Esophagus (tissue), 2 donors: ENCODE measurements at regions not wholly inside any gene's neighbourhood (a gene's known extent, or its start where the extent isn't known, plus 50 kb on each side); places are given as distances from the start of the nearest gene placed in this dataset.

Source experiments
- H3K27ac ChIP-seq, 2 donors: one replicate each; pipeline ENCODE4 v1.5.1; 2013; ENCODE audit warnings: low read depth in 2 of 2, mild to moderate bottlenecking in 2 of 2, inconsistent platforms in 1 of 2, low read length in 1 of 2, moderate library complexity in 1 of 2
- H3K27me3 ChIP-seq, 2 donors: one replicate each; pipeline ENCODE4 v1.6.1; 2013; ENCODE audit warnings: low read length in 2 of 2, control low read depth in 1 of 2, mild to moderate bottlenecking in 1 of 2; ENCODE audit not compliant: insufficient read depth in 2 of 2, control insufficient read depth in 1 of 2
- H3K36me3 ChIP-seq, 2 donors: one replicate each; pipeline ENCODE4 v1.6.1; 2013; ENCODE audit warnings: low read length in 1 of 2; ENCODE audit not compliant: control insufficient read depth in 2 of 2, insufficient read depth in 2 of 2
- H3K4me1 ChIP-seq, 2 donors: one replicate each; pipeline ENCODE4 v1.6.1; 2013; ENCODE audit warnings: low read length in 1 of 2; ENCODE audit not compliant: control insufficient read depth in 2 of 2, insufficient read depth in 2 of 2
- H3K4me3 ChIP-seq, 2 donors: one replicate each; pipeline ENCODE4 v1.5.1; 2013; ENCODE audit warnings: low read length in 2 of 2, mild to moderate bottlenecking in 2 of 2, low read depth in 1 of 2, moderate library complexity in 1 of 2
- H3K9me3 ChIP-seq, 2 donors: one replicate each; pipeline ENCODE4 v1.6.1; 2013; ENCODE audit warnings: mild to moderate bottlenecking in 2 of 2, low read depth in 1 of 2, low read length in 1 of 2, moderate library complexity in 1 of 2; ENCODE audit not compliant: control insufficient read depth in 2 of 2, insufficient read depth in 1 of 2
- WGBS, 2 donors: extraction: QIAGEN DNeasy Blood & Tissue Kit; methylation state at CpG; one replicate each; pipeline ENCODE4 v1.1.7; 2013; 5-methylcytosine and 5-hydroxymethylcytosine counted together
- donor health status: healthy with polysubstance abuse.
- donor health status: Bipolar disorder and iron deficiency.

- no peaks in the 10 kb centered on the region for H3K27me3 ChIP-seq
- H3K36me3 ChIP-seq, result no peaks in the 10 kb centered on the region
- H3K4me3 ChIP-seq, result no peak overlapping the region
- WGBS, 2 donors, result 85 to 90% methylated on average over 2 of the region's 2 CpGs
- H3K4me1 ChIP-seq, result no peaks in the 10 kb centered on the region
- no peaks in the 10 kb centered on the region for H3K9me3 ChIP-seq
- no peak overlapping the region for H3K27ac ChIP-seq
Observed at GRCh38 chr6:141593311-141593710, 539.4 kb upstream of the GJE1 start.

- Histone ChIP-seq H3K4me3 (no peak overlapping the region), H3K27me3 (no peaks in the 10 kb centered on the region), H3K36me3 (no peaks in the 10 kb centered on the region), H3K9me3 (no peaks in the 10 kb centered on the region), H3K27ac (no peak overlapping the region), H3K4me1 (no peaks in the 10 kb centered on the region)
- WGBS, 2 donors, result 65 to 69% methylated on average over 4 of the region's 4 CpGs
Observed at GRCh38 chr6:141587482-141588266, 545.1 kb upstream of the GJE1 start.

GRCh38 chr6:141580988-141581552 lies 551.7 kb upstream of the GJE1 start:
- H3K4me3 ChIP-seq, result no peak overlapping the region
- H3K27ac ChIP-seq, result no peak overlapping the region
- no peaks in the 10 kb centered on the region for H3K27me3 ChIP-seq
- H3K9me3 ChIP-seq, result no peaks in the 10 kb centered on the region
- WGBS, 2 donors, result 94 to 95% methylated on average over 2 of the region's 2 CpGs
- H3K4me1 ChIP-seq, result no peaks in the 10 kb centered on the region
- no peaks in the 10 kb centered on the region for H3K36me3 ChIP-seq

GRCh38 chr6:141580131-141580530 lies 552.6 kb upstream of the GJE1 start:
- Histone ChIP-seq H3K27me3 (no peaks in the 10 kb centered on the region), H3K4me3 (no peak overlapping the region), H3K36me3 (no peaks in the 10 kb centered on the region), H3K4me1 (no peaks in the 10 kb centered on the region), H3K27ac (no peak overlapping the region), H3K9me3 (no peaks in the 10 kb centered on the region)
- WGBS, 2 donors, result 94 to 96% methylated on average over 4 of the region's 4 CpGs

GRCh38 chr6:141576751-141577150 lies 556.0 kb upstream of the GJE1 start:
- H3K4me1 ChIP-seq, result no peaks in the 10 kb centered on the region
- H3K9me3 ChIP-seq, result no peaks in the 10 kb centered on the region
- no peaks in the 10 kb centered on the region for H3K27me3 ChIP-seq
- no peaks in the 10 kb centered on the region for H3K36me3 ChIP-seq
- no peak overlapping the region for H3K4me3 ChIP-seq
- H3K27ac ChIP-seq, result no peak overlapping the region

- Histone ChIP-seq H3K27ac (no peak overlapping the region), H3K4me3 (no peak overlapping the region), H3K36me3 (no peaks in the 10 kb centered on the region), H3K27me3 (no peaks in the 10 kb centered on the region), H3K4me1 (peaks cover 0 to 3% of the 10 kb centered on the region in 2 donors), H3K9me3 (no peaks in the 10 kb centered on the region)
- WGBS, 2 donors, result 25 to 30% methylated on average over 11 of the region's 11 CpGs
Observed at GRCh38 chr6:141562851-141563763, 569.6 kb upstream of the GJE1 start.

GRCh38 chr6:141562186-141562811 lies 570.4 kb upstream of the GJE1 start:
- Histone ChIP-seq H3K4me1 (peaks cover 0 to 3% of the 10 kb centered on the region in 2 donors), H3K36me3 (no peaks in the 10 kb centered on the region), H3K9me3 (no peaks in the 10 kb centered on the region), H3K4me3 (no peak overlapping the region), H3K27ac (no peak overlapping the region), H3K27me3 (no peaks in the 10 kb centered on the region)
- WGBS, 2 donors, result 47 to 48% methylated on average over 15 of the region's 15 CpGs

GRCh38 chr6:141561154-141561553 lies 571.6 kb upstream of the GJE1 start:
- Histone ChIP-seq H3K4me3 (no peak overlapping the region), H3K27me3 (no peaks in the 10 kb centered on the region), H3K4me1 (peaks cover 0 to 3% of the 10 kb centered on the region in 2 donors), H3K9me3 (no peaks in the 10 kb centered on the region), H3K36me3 (no peaks in the 10 kb centered on the region), H3K27ac (no peak overlapping the region)
- 62 to 68% methylated on average over 3 of the region's 3 CpGs for WGBS, 2 donors

- WGBS, 2 donors, result 39 to 50% methylated on average over 1 of the region's 1 CpG
- Histone ChIP-seq H3K27ac (no peak overlapping the region), H3K27me3 (no peaks in the 10 kb centered on the region)
Observed at GRCh38 chr6:141552463-141552862, 580.3 kb upstream of the GJE1 start.

More at GRCh38 chr6:141552463-141552862, 580.3 kb upstream of the GJE1 start:
- Histone ChIP-seq H3K9me3 (no peaks in the 10 kb centered on the region), H3K4me1 (no peaks in the 10 kb centered on the region), H3K4me3 (no peak overlapping the region), H3K36me3 (no peaks in the 10 kb centered on the region)
